Hematopoietic multipotent progenitor cell treated with erythropoietin and hydrocortisone succinate and interleukin-3 and kit ligand, for 17 days (in vitro differentiated cells): ENCODE measurements at regions not wholly inside any gene's neighbourhood (a gene's known extent, or its start where the extent isn't known, plus 50 kb on each side); places are given as distances from the start of the nearest gene placed in this dataset.

ENCODE experiments used
- DNase-seq: peaks from one replicate; pipeline ENCODE4 v3.0.0-alpha.2; 2015; ENCODE audit warnings: low spot score

GRCh38 chr14:89660166-89660565 lies 243.1 kb upstream of the FOXN3 start:
- no peak for DNase-seq

GRCh38 chr14:89658977-89659670 lies 242.1 kb upstream of the FOXN3 start:
- no peak for DNase-seq

- DNase-seq: no peak
Measured at GRCh38 chr14:89657014-89657413, 240.0 kb upstream of the FOXN3 start.

DNA sequence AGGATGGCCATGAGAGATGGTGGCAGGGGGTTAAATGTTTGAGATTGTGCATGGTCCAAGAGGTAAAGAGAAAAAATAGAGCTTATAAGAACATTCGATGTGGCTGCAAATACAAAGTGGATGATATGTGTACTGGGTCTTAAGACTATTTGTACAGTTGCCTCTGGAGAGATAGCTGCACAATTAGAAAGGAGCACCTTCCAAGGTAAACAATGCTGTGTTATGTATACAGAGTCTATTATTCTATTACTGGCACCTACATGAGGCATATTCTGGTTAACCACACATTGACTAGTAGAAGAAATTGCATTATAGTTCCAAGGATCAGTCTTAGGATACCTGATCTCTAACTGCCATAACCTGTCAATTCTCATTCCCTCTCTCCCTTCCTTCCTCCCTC lies 238.0 kb upstream of the FOXN3 start:
- DNase-seq: no peak

- DNase-seq: no peak
Measured at GRCh38 chr14:89652352-89652751, 235.3 kb upstream of the FOXN3 start.

DNA sequence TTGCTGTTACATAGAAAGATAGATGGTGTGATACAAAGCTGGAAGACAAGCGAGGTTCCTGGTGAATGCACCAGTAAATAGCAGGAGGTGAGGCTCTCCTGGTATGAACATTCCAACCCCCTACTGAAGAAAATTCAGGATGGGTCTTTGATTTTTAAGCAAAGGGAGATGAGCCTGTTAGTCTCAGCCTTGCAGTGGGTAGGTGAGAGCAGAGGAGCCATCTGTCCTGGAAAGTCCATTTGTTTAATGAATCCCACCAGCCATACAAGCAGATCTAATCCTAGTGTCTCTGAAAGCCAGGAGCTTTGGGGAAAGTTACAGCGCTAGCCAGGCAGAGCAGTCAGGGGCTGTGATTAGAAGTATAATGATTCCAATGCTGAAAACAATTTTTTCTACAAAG lies 234.8 kb upstream of the FOXN3 start:
- no peak for DNase-seq

GRCh38 chr14:89650077-89650978 lies 233.3 kb upstream of the FOXN3 start:
- no peak for DNase-seq

DNA sequence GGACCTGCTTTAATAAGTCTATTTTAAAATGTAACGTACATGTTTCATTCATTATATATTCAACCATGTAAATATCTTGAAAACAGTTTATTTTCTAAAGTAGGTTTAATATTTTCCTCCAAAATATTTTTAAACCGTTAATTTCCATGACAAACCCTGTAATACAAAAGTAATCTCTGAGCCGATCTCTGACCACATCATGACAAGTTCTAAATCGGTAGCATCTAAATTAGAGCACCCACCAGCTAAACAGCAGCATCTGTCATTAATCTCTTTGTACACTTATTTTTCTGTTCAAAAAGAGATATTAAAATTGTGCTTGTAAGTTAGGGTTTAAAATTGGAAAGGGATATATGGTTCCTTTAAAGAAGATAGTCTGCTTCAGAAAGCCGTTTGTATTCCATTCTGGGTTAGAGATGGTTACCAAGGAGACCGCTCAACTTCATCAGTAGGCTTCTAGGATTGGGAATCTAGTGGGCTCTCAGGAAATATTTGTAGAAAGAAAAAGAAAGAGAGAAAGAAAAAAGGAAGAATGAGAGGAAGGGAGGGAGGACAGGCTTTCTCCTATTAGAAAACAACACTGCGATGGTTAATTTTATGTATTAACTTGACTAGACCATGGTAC lies 232.5 kb upstream of the FOXN3 start:
- DNase-seq: no peak

DNA sequence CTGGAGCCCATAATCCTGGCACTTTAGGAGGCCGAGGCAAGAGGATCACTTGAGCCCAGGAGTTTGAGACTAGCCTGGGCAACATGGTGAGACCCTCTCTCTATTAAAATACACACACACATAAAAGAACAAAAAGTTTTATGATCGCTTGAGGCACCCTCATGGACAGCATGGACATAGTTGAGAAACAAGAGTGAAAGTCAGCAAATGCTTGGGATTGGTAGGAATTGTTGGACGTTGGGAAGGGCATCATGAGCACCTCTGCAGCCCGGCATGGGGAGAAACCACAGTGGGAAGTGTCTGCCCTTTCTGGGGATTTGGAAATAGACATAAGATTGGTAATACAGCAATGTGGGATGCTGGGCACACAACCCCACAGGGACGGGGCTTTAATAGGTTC lies 231.9 kb upstream of the FOXN3 start:
- no peak for DNase-seq

GRCh38 chr14:89648510-89648909 lies 231.5 kb upstream of the FOXN3 start:
- no peak for DNase-seq

DNA sequence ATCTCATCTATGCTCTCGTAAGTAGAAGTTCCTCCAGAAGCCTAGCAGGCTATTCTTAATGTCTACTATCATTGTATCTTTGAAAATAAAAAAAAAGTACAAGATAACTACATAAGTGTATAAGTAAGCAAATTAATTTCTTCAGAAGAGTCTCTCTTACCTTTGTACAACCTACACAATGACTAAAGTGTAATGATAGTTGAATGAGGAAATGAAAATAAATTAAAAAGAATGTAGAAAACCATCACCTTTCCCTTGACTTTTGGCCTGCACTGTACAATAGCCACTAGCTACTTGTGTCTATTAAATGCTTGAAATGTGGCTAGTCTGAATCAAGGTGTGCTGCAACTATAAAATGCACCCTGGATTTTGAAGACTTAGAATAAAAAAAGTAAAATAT lies 229.9 kb upstream of the FOXN3 start:
- DNase-seq: no peak

GRCh38 chr14:89644641-89645040 lies 227.6 kb upstream of the FOXN3 start:
- no peak for DNase-seq

GRCh38 chr14:89641495-89642175 lies 224.6 kb upstream of the FOXN3 start:
- DNase-seq: no peak

- no peak for DNase-seq
Measured at GRCh38 chr14:89640141-89640540, 223.1 kb upstream of the FOXN3 start.

- DNase-seq: no peak
Measured at GRCh38 chr14:89639687-89640086, 222.7 kb upstream of the FOXN3 start.

DNA sequence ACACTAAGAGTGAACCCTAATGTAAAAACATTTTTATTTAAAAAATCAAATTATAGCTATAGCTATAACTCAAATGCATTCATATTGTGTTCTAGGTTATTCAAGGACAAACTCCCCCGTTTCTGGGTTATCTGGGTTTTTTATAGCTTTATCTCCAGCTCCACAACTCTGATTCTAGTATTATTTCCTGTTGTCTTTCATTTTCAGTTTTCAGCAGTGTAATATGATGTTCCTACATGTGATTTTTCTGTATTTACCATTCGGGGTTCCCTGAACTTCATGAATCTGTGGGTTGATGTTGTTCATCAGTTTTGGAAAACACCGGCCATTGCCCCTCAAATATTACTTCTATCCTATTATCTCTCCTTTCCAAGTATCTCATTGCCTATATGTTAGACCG lies 221.9 kb upstream of the FOXN3 start:
- DNase-seq: no peak

- no peak for DNase-seq
Measured at GRCh38 chr14:89637581-89637980, 220.5 kb upstream of the FOXN3 start.

DNA sequence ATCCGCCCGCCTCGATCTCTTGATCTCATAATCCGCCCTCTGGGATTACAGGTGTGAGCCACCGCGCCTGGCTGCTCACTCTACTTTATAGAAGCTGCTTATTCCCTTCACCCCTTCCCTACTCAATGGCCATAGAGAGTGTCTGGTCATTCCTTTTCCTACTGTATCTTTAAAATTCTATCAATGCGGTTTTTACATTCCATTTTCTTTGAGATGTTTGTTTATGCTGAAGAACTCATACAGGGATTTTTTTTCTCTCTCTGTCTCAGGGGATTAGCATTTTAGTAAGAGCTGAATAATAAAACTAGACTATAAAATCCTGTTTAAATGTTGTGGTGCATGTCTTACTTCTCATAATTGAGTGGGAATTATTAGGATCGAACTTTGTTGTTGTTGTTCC lies 218.6 kb upstream of the FOXN3 start:
- no peak for DNase-seq

GRCh38 chr14:89634037-89634436 lies 217.0 kb upstream of the FOXN3 start:
- DNase-seq: no peak

GRCh38 chr14:89630101-89630829 lies 213.2 kb upstream of the FOXN3 start:
- DNase-seq: no peak

DNA sequence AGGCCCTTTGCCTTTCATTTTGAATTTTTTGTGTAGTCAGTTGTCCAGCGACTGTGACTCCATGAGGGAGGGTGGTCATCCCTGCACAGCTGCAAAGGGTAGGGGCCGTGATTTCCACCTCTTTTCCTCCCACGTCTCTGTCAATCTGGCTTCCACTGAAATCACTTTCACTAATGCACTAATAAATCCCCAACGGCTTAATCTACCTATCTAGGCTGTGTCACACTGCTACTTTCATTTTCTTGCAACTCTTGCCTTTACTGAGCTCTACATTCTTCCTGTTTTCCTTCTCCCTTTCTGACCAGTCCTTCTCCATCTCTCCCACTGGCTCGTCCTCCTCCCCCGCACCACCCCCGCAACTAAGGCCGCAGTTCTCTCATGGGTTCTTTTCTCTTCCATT lies 212.3 kb upstream of the FOXN3 start:
- no peak for DNase-seq

GRCh38 chr14:89628521-89628920 lies 211.5 kb upstream of the FOXN3 start:
- DNase-seq: no peak
